PFSK-1 (cell line): ENCODE measurements at regions not wholly inside any gene's neighbourhood (a gene's known extent, or its start where the extent isn't known, plus 50 kb on each side); places are given as distances from the start of the nearest gene placed in this dataset.

Experiments used
- FOXP2 ChIP-seq: optimal IDR thresholded peaks from 2 replicates; pipeline ENCODE3; 2011; ENCODE audit warnings: borderline replicate concordance, control low read depth, inconsistent platforms; ENCODE audit not compliant: insufficient read depth; ENCODE audit errors: extremely low read length, extremely low read depth
- POLR2AphosphoS5 ChIP-seq: IDR thresholded peaks from 2 replicates; pipeline ENCODE4 v1.6.1; 2012; ENCODE audit warnings: low read depth, mild to moderate bottlenecking, control low read depth, low read length, moderate library complexity
- SIN3A ChIP-seq: IDR thresholded peaks from 2 replicates; pipeline ENCODE4 v1.6.1; 2012; ENCODE audit warnings: mild to moderate bottlenecking, low read length, moderate library complexity, borderline replicate concordance; ENCODE audit not compliant: insufficient read depth
- TAF1 ChIP-seq: IDR thresholded peaks from 2 replicates; pipeline ENCODE4 v1.6.1; 2012; ENCODE audit warnings: low read length, control low read depth, borderline replicate concordance; ENCODE audit not compliant: insufficient read depth
- TF ChIP-seq, protein P1 (sequence below), 2 experiments: IDR thresholded peaks; 2 replicates each; pipeline versions ENCODE4 v1.6.1 to v1.8.0; 2011 to 2012; ENCODE audit warnings: low read depth in 2 of 2, low read length in 2 of 2, control low read depth in 1 of 2, inconsistent platforms in 1 of 2, mild to moderate bottlenecking in 1 of 2, moderate library complexity in 1 of 2; ENCODE audit not compliant: insufficient read depth in 1 of 2

DNA sequence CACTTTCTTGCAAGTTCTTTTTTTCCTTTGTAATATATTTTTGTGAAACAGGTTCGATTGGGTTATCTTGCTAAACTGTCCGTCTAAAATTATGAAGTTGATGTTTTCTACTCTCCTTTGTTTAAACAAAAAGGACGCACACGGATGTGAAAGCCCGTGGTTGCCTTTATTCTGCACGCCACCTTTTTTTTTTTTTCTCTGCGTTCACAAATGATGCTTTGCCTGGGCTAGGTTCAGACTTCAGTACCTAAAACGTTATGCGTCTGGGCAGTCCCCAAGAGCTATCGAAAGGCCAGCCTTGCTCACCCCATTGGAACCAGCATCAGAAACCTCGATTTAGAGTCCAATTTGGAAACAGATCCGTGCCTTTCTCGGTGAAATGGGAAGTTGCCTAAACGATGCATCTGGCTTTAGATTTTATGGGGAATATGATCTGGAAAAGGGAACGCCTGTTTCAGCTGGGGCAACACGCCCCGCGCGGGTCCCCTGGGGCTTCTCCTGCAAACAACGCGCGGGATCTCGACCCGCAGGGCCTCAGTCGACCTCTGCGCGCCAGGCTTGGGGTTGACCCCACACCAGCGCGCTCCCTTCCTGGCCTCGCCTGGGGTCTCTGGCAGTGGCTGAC, 113.9 kb downstream of the KCNRG start:
- no peak for TF ChIP-seq TAF1
- no peak for TF ChIP-seq SIN3A
- no peak for TF ChIP-seq POLR2AphosphoS5
- TF ChIP-seq FOXP2 = no peak
- TF ChIP-seq, protein P1, sequence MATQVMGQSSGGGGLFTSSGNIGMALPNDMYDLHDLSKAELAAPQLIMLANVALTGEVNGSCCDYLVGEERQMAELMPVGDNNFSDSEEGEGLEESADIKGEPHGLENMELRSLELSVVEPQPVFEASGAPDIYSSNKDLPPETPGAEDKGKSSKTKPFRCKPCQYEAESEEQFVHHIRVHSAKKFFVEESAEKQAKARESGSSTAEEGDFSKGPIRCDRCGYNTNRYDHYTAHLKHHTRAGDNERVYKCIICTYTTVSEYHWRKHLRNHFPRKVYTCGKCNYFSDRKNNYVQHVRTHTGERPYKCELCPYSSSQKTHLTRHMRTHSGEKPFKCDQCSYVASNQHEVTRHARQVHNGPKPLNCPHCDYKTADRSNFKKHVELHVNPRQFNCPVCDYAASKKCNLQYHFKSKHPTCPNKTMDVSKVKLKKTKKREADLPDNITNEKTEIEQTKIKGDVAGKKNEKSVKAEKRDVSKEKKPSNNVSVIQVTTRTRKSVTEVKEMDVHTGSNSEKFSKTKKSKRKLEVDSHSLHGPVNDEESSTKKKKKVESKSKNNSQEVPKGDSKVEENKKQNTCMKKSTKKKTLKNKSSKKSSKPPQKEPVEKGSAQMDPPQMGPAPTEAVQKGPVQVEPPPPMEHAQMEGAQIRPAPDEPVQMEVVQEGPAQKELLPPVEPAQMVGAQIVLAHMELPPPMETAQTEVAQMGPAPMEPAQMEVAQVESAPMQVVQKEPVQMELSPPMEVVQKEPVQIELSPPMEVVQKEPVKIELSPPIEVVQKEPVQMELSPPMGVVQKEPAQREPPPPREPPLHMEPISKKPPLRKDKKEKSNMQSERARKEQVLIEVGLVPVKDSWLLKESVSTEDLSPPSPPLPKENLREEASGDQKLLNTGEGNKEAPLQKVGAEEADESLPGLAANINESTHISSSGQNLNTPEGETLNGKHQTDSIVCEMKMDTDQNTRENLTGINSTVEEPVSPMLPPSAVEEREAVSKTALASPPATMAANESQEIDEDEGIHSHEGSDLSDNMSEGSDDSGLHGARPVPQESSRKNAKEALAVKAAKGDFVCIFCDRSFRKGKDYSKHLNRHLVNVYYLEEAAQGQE (IDR thresholded peaks at IDR 0.05; ENCODE audit: insufficient read depth in 1 of 2, low read depth in 2 of 2, low read length in 2 of 2) = no peak

GRCh38 chr13:50129706-50130122, 114.5 kb downstream of the KCNRG start:
- TF ChIP-seq FOXP2 (no peak), SIN3A (no peak), TAF1 (no peak), POLR2AphosphoS5 (no peak)
- TF ChIP-seq, protein P1 (IDR thresholded peaks at IDR 0.05; ENCODE audit: insufficient read depth in 1 of 2, low read depth in 2 of 2, low read length in 2 of 2) = no peak

DNA sequence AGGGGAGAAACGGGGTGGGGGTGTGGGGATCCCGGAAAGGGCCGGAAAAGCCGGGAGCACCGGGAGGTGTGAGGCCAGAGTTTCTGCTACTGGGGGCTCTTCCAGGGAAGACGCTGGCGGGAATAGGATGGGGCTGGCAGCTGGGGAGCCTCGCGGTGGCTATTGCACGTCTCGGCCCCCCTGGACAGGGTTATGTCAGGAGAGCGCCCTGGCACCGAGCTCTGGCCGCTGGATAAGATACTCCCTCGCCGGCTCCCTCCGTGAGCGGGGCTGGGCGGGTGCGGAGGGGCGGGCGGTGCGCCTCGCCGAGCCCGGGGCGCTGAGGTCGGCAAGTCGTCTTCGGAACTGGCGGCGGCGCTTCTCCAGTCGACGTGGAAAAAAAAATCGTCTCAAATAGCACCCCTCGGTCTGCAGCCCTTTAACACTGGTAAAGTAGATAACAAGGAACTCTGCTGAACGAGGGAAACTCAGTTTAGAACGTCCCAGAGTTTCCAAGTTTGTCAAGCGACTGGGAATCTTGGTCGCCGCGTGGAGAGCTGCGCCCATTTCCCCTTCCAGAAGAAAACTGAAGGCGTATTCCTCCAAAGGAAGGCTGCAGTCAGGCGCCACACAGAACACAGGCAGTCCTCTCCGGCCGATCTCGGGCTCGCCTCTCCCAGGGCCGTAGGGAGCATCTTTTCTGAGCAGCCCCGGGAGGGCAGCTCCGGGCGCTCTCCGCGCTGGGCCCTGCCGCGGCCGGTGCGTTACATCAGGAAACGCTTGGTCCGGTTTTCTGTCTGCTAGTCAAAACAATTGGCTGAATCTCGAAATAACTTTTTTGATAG, 115.1 kb downstream of the KCNRG start:
- TF ChIP-seq POLR2AphosphoS5 = no peak
- TF ChIP-seq FOXP2 = no peak
- TF ChIP-seq, protein P1 (IDR thresholded peaks at IDR 0.05; ENCODE audit: insufficient read depth in 1 of 2, low read depth in 2 of 2, low read length in 2 of 2) = no peak
- TF ChIP-seq SIN3A = no peak
- TF ChIP-seq TAF1 = no peak

- TF ChIP-seq, protein P1 (IDR thresholded peaks at IDR 0.05; ENCODE audit: insufficient read depth in 1 of 2, low read depth in 2 of 2, low read length in 2 of 2) = no peak
- TF ChIP-seq POLR2AphosphoS5 (no peak), FOXP2 (no peak), SIN3A (no peak), TAF1 (no peak)
These were observed 117.0 kb downstream of the KCNRG start for GRCh38 chr13:50131920-50132903.
